Prostate gland (tissue), 2 donors: ENCODE measurements at regions not wholly inside any gene's neighbourhood (a gene's known extent, or its start where the extent isn't known, plus 50 kb on each side); places are given as distances from the start of the nearest gene placed in this dataset.

Experiments
- CTCF ChIP-seq, 4 experiments: fragments of 200-600 bp in 2 of 4; fragments of 450-650 bp in 2 of 4; sonication (generic) in 2 of 4; IDR thresholded peaks; 1 replicate in 3 of 4; 2 replicates in 1 of 4; pipeline ENCODE4 v1.5.1; 2016 to 2019; ENCODE audit warnings: antibody characterized with exemption in 4 of 4, mild to moderate bottlenecking in 2 of 4, moderate library complexity in 2 of 4
- POLR2A ChIP-seq: fragments of 450-650 bp; IDR thresholded peaks from one replicate; pipeline ENCODE4 v1.6.1; 2016; ENCODE audit warnings: antibody characterized with exemption, mild to moderate bottlenecking
- POLR2AphosphoS5 ChIP-seq: sonication (generic); formaldehyde crosslinking; IDR thresholded peaks from one replicate; pipeline ENCODE4 v1.6.1; 2017; ENCODE audit warnings: antibody characterized with exemption

- TF ChIP-seq CTCF (IDR thresholded peaks at IDR 0.05) (no peak), POLR2AphosphoS5 (no peak), POLR2A (no peak)
These were observed 396.5 kb upstream of the PFKP start for GRCh38 chr10:2670864-2671263.
